ENCODE measurements at regions not wholly inside any gene's neighbourhood (a gene's known extent, or its start where the extent isn't known, plus 50 kb on each side); places are given as distances from the start of the nearest gene placed in this dataset.

DNA sequence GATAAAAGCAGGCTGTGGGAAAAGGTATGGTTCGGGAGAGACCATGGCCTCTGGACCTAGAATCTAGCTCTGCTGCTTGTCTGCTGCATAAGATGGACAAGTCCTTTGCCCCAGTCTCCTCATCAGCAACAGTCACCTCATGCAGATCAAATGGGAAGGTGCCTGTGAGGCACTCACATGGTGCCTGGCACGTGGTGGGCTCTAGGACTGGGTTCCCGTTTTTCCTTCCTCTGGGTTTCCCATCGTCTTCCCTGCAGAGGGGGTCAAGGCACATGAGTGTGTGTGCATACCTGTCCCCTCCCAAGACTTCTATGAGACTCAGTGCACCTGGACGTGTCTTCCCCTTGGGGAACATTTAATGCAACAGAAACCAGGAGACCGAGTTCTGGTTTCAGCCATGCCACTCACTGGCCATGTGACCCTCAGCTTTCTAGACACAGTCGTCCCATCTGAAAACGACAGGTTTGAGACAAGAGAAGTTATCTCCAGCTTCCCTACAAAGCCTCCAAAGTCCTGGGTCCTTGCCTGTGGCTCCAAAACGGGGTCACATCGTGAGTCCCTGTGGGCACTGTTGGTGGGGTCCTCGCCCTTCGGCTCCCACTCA, 95.9 kb upstream of the NPTX2 start:
- TF ChIP-seq POLR2AphosphoS5 (IDR thresholded peaks at IDR 0.05; ENCODE audit: low read depth, low read length) (no peak), CHD4 (IDR thresholded peaks at IDR 0.05; ENCODE audit: borderline replicate concordance, low read length) (no peak), RXRA (CRISPR knock-in tag; IDR thresholded peaks at IDR 0.05) (no peak)
- TF ChIP-seq, protein P1, sequence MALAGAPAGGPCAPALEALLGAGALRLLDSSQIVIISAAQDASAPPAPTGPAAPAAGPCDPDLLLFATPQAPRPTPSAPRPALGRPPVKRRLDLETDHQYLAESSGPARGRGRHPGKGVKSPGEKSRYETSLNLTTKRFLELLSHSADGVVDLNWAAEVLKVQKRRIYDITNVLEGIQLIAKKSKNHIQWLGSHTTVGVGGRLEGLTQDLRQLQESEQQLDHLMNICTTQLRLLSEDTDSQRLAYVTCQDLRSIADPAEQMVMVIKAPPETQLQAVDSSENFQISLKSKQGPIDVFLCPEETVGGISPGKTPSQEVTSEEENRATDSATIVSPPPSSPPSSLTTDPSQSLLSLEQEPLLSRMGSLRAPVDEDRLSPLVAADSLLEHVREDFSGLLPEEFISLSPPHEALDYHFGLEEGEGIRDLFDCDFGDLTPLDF (CRISPR knock-in tag; IDR thresholded peaks at IDR 0.05), result no peak

Measured in HepG2 (cell line).